ENCODE measurements at regions not wholly inside any gene's neighbourhood (a gene's known extent, or its start where the extent isn't known, plus 50 kb on each side); places are given as distances from the start of the nearest gene placed in this dataset.

GRCh38 chr13:37490176-37490779, 108.3 kb downstream of the POSTN start:
- no peak overlapping the region for H3K4me3 ChIP-seq (ENCODE audit: low read length)
- H3K36me3 ChIP-seq (ENCODE audit: insufficient read depth, low read length) = no peaks in the 10 kb centered on the region
- H3K27me3 ChIP-seq (ENCODE audit: control insufficient read depth, insufficient read depth, low read length) = no peaks in the 10 kb centered on the region
- H3K9ac ChIP-seq (ENCODE audit: low read depth, low read length) = peak overlapping the region; percentile 6
- no peak overlapping the region for H3K4me2 ChIP-seq (ENCODE audit: low read length)
- no peaks in the 10 kb centered on the region for H3K9me3 ChIP-seq (replicated peaks; ENCODE audit: low read length)
- H3K4me1 ChIP-seq (ENCODE audit: control insufficient read depth, insufficient read depth, low read length) = peaks cover 81% of the 10 kb centered on the region

DNA sequence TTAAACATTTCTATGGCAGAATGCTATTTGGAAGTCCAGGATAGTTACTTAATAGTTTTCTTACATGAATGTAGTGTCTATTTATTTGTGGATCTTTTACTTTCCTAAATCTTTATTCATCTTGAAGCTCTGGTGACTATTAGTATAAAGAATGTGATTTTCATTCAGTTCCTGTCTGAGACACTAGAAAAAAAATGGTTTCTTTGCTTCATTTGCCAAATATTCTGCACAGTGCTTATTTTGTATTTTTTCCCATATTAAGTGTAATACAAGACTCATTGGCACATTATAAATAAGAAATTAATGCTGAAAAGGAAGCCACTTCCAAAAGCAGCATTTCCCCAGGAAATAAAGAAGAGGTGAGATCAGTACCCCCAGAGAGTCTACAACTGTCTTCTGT, 109.8 kb downstream of the POSTN start:
- Histone ChIP-seq H3K9ac (ENCODE audit: low read depth, low read length) (peak overlapping the region; percentile 37), H3K9me3 (replicated peaks; ENCODE audit: low read length) (no peaks in the 10 kb centered on the region), H3K36me3 (ENCODE audit: insufficient read depth, low read length) (no peaks in the 10 kb centered on the region), H3K4me3 (ENCODE audit: low read length) (no peak overlapping the region), H3K4me2 (ENCODE audit: low read length) (peak overlapping the region; percentile 40), H3K4me1 (ENCODE audit: control insufficient read depth, insufficient read depth, low read length) (peaks cover 72% of the 10 kb centered on the region), H3K27me3 (ENCODE audit: control insufficient read depth, insufficient read depth, low read length) (no peaks in the 10 kb centered on the region)

DNA sequence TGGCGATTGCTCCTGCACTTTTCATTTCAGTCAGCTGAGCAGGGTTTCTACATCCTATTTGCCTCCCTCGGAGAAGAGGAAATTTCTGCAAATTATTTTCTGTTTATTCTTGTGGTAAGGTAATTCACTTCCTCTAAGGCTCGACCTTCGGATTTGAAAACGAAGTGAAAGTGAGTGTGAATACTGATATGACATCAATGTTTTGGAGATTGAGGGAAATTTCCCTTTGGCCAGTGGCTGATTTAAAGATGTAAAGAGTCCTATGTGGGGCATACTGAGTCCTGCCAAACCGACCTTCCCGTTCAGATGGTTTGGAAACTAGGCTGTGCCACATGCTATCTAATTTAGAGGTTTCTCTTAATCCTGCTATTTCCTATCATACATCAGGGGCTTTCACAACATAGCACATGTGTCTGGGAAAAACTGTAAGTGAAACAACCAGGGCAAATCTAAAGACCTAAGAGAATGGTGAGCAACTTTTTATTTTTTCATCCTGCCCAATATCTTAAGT, 112.3 kb downstream of the POSTN start:
- Histone ChIP-seq H3K4me2 (ENCODE audit: low read length) (peak overlapping the region; percentile 75), H3K27me3 (ENCODE audit: control insufficient read depth, insufficient read depth, low read length) (no peaks in the 10 kb centered on the region), H3K9ac (ENCODE audit: low read depth, low read length) (peak overlapping the region; percentile 58), H3K4me3 (ENCODE audit: low read length) (peak overlapping the region; percentile 41), H3K36me3 (ENCODE audit: insufficient read depth, low read length) (no peaks in the 10 kb centered on the region), H3K4me1 (ENCODE audit: control insufficient read depth, insufficient read depth, low read length) (peaks cover 60% of the 10 kb centered on the region), H3K9me3 (replicated peaks; ENCODE audit: low read length) (no peaks in the 10 kb centered on the region)

- peak overlapping the region; percentile 41 for H3K4me3 ChIP-seq (ENCODE audit: low read length)
Measured at GRCh38 chr13:37485756-37486155, 112.8 kb downstream of the POSTN start.

DNA sequence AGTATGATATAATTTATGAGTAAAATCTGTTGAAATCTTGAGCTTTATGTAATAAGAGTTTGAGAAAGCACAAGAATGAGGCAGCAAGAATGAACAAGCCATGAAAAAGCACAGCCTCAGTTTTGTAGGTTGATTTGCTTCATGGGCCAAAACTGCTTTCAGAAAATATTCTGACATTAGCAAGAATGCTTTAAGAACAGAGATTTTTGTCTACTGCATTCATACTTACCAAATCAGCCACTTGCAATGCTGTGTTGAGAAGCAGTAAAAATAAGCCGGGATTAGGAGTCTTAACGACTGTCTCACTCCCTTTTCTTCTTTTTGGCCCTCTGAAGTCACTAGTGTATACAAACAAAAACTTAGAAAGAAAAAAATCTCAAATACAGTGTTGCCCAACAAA, 114.5 kb downstream of the POSTN start:
- peaks cover 57% of the 10 kb centered on the region for H3K4me1 ChIP-seq (ENCODE audit: control insufficient read depth, insufficient read depth, low read length)
- no peaks in the 10 kb centered on the region for H3K36me3 ChIP-seq (ENCODE audit: insufficient read depth, low read length)
- no peak overlapping the region for H3K9ac ChIP-seq (ENCODE audit: low read depth, low read length)
- no peaks in the 10 kb centered on the region for H3K9me3 ChIP-seq (replicated peaks; ENCODE audit: low read length)
- no peak overlapping the region for H3K4me3 ChIP-seq (ENCODE audit: low read length)
- no peaks in the 10 kb centered on the region for H3K27me3 ChIP-seq (ENCODE audit: control insufficient read depth, insufficient read depth, low read length)
- no peak overlapping the region for H3K4me2 ChIP-seq (ENCODE audit: low read length)

More at GRCh38 chr13:37485756-37486155, 112.8 kb downstream of the POSTN start:
- H3K4me2 ChIP-seq (ENCODE audit: low read length) = peak overlapping the region; percentile 75
- peak overlapping the region; percentile 58 for H3K9ac ChIP-seq (ENCODE audit: low read depth, low read length)
- H3K36me3 ChIP-seq (ENCODE audit: insufficient read depth, low read length) = no peaks in the 10 kb centered on the region
- peaks cover 64% of the 10 kb centered on the region for H3K4me1 ChIP-seq (ENCODE audit: control insufficient read depth, insufficient read depth, low read length)
- H3K9me3 ChIP-seq (replicated peaks; ENCODE audit: low read length) = no peaks in the 10 kb centered on the region
- H3K27me3 ChIP-seq (ENCODE audit: control insufficient read depth, insufficient read depth, low read length) = no peaks in the 10 kb centered on the region

DNA sequence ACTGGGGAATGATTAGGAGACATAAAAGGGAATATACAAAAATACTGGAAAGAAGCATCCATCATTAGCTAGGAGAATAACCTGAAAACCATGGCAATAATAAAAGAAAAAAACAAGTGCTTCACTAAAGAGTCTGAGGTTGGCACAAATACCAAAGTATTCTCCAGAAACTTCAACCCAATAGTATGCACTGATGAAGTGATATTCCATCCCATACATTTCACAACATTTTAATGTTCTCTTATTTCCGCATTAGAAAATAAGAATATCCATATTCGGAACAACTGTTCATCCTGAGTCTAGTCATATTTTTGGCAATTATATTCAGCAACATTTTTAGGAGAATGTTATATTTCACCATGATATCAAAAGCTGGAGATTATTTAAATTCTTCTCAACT, 116.2 kb downstream of the POSTN start:
- Histone ChIP-seq H3K36me3 (ENCODE audit: insufficient read depth, low read length) (no peaks in the 10 kb centered on the region), H3K4me1 (ENCODE audit: control insufficient read depth, insufficient read depth, low read length) (peaks cover 41% of the 10 kb centered on the region), H3K4me2 (ENCODE audit: low read length) (no peak overlapping the region), H3K4me3 (ENCODE audit: low read length) (no peak overlapping the region), H3K9me3 (replicated peaks; ENCODE audit: low read length) (no peaks in the 10 kb centered on the region), H3K27me3 (ENCODE audit: control insufficient read depth, insufficient read depth, low read length) (no peaks in the 10 kb centered on the region), H3K9ac (ENCODE audit: low read depth, low read length) (no peak overlapping the region)

DNA sequence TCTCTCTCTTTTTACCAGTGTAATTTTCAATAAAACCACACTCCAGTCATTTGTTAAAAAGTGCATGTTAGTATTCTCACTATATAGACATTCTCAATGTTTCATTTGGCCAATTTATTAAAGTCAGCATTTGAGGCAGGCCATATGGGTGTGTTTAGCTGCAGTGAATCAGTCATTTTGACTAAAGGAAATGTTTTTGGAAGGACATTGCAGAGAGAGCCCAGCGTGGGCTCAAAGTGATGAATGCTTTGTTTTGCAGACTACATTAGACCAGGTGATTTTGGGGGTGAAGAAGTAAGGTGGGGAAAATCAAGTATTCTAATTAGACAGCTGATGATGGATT, 116.7 kb downstream of the POSTN start:
- H3K4me3 ChIP-seq (ENCODE audit: low read length) = no peak overlapping the region
- no peak overlapping the region for H3K9ac ChIP-seq (ENCODE audit: low read depth, low read length)
- no peak overlapping the region for H3K4me2 ChIP-seq (ENCODE audit: low read length)
- no peaks in the 10 kb centered on the region for H3K9me3 ChIP-seq (replicated peaks; ENCODE audit: low read length)
- H3K27me3 ChIP-seq (ENCODE audit: control insufficient read depth, insufficient read depth, low read length) = no peaks in the 10 kb centered on the region
- H3K36me3 ChIP-seq (ENCODE audit: insufficient read depth, low read length) = no peaks in the 10 kb centered on the region
- H3K4me1 ChIP-seq (ENCODE audit: control insufficient read depth, insufficient read depth, low read length) = peaks cover 41% of the 10 kb centered on the region

DNA sequence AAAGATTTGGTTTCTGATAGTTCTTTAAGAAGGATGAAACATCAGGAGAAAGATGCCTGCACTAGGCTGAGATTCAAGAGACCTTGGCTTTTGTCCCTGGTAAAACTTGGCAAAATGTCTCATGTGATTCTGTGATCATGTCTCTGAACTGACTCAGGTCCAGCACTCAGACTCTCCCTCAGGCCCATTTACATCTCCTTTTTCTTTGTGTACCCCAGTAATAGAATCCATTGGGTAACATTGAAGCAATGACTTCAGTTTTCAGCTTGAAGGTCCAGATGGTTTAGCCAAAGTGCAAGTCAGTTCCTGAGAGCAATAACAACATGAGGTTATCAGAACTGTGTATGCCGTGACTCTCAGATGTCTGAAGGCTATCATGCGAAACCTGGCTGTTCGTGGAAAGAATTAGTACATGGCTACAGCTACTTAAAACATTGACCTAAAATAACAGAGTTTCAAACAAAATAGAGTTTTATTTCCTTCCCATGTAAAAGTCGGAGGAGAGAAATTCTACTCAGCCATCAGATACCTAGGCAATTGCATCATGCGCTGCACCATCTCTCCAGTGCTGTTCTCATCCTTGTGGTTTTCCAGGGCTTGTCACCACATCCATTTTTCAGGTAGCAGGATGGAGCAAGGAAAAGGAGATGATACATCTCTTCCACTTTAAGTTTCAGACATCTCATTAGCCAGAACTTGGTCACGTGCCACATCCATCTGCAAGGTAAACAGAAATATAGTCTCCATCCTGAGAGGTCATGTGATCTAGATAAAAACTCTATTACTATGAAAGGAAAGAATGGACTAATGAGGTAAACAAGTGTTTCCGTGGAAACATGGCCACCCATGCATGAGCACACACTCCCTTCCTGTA, 117.3 kb downstream of the POSTN start:
- H3K4me2 ChIP-seq (ENCODE audit: low read length) = no peak overlapping the region
- H3K4me1 ChIP-seq (ENCODE audit: control insufficient read depth, insufficient read depth, low read length) = peaks cover 40% of the 10 kb centered on the region
- H3K36me3 ChIP-seq (ENCODE audit: insufficient read depth, low read length) = no peaks in the 10 kb centered on the region
- no peaks in the 10 kb centered on the region for H3K9me3 ChIP-seq (replicated peaks; ENCODE audit: low read length)
- no peak overlapping the region for H3K9ac ChIP-seq (ENCODE audit: low read depth, low read length)
- no peak overlapping the region for H3K4me3 ChIP-seq (ENCODE audit: low read length)
- no peaks in the 10 kb centered on the region for H3K27me3 ChIP-seq (ENCODE audit: control insufficient read depth, insufficient read depth, low read length)

GRCh38 chr13:37479916-37480315, 118.7 kb downstream of the POSTN start:
- H3K4me3 ChIP-seq (ENCODE audit: low read length) = no peak overlapping the region

GRCh38 chr13:37476874-37477273, 121.7 kb downstream of the POSTN start:
- no peak overlapping the region for H3K9ac ChIP-seq (ENCODE audit: low read depth, low read length)
- H3K36me3 ChIP-seq (ENCODE audit: insufficient read depth, low read length) = no peaks in the 10 kb centered on the region
- H3K9me3 ChIP-seq (replicated peaks; ENCODE audit: low read length) = no peaks in the 10 kb centered on the region
- H3K4me2 ChIP-seq (ENCODE audit: low read length) = no peak overlapping the region
- no peak overlapping the region for H3K4me3 ChIP-seq (ENCODE audit: low read length)
- H3K4me1 ChIP-seq (ENCODE audit: control insufficient read depth, insufficient read depth, low read length) = peaks cover 40% of the 10 kb centered on the region
- no peaks in the 10 kb centered on the region for H3K27me3 ChIP-seq (ENCODE audit: control insufficient read depth, insufficient read depth, low read length)

More at GRCh38 chr13:37479916-37480315, 118.7 kb downstream of the POSTN start:
- Histone ChIP-seq H3K9me3 (replicated peaks; ENCODE audit: low read length) (no peaks in the 10 kb centered on the region), H3K4me1 (ENCODE audit: control insufficient read depth, insufficient read depth, low read length) (peaks cover 43% of the 10 kb centered on the region), H3K36me3 (ENCODE audit: insufficient read depth, low read length) (no peaks in the 10 kb centered on the region), H3K27me3 (ENCODE audit: control insufficient read depth, insufficient read depth, low read length) (no peaks in the 10 kb centered on the region), H3K9ac (ENCODE audit: low read depth, low read length) (no peak overlapping the region), H3K4me2 (ENCODE audit: low read length) (no peak overlapping the region)

GRCh38 chr13:37475966-37476365, 122.6 kb downstream of the POSTN start:
- no peaks in the 10 kb centered on the region for H3K9me3 ChIP-seq (replicated peaks; ENCODE audit: low read length)
- no peaks in the 10 kb centered on the region for H3K27me3 ChIP-seq (ENCODE audit: control insufficient read depth, insufficient read depth, low read length)
- H3K36me3 ChIP-seq (ENCODE audit: insufficient read depth, low read length) = no peaks in the 10 kb centered on the region
- H3K4me2 ChIP-seq (ENCODE audit: low read length) = no peak overlapping the region
- peaks cover 31% of the 10 kb centered on the region for H3K4me1 ChIP-seq (ENCODE audit: control insufficient read depth, insufficient read depth, low read length)
- no peak overlapping the region for H3K9ac ChIP-seq (ENCODE audit: low read depth, low read length)
- H3K4me3 ChIP-seq (ENCODE audit: low read length) = no peak overlapping the region
